ENCODE measurements at regions not wholly inside any gene's neighbourhood (a gene's known extent, or its start where the extent isn't known, plus 50 kb on each side); places are given as distances from the start of the nearest gene placed in this dataset.

DNA sequence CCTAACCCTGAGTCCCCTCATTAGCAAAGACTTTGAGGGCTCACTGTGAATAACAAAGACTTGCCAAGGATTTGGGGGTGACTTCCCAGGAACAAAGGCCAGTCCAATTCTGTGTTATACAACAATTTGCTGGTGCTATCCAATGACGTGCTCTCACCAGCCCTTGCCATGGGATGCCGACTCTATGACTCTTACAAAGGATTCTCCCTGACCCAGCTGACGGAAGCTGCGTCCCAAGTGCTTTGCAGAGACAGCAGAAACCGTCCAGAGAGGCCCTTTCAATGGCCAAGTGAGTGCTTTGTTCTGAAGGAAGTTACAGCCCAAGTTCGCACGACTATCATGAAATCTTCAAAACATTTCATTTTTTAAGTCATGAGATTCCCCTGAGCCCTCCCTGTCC is 345.3 kb upstream of the TNRC6C start:
- no peak for DNase-seq (ENCODE audit: extremely low read depth in 1 of 4, low spot score in 3 of 4)
- ChIA-PET POLR2A (no interaction called here), CTCF (ENCODE audit: low intra/inter-chr PET ratio) (no interaction called here)
- Histone ChIP-seq H4K20me1 (replicated peaks; ENCODE audit: control insufficient read depth, insufficient read depth, low read length) (no peaks in the 10 kb centered on the region), H3K4me1 (replicated peaks in 1 of 2; ENCODE audit: control insufficient read depth in 2 of 2, insufficient read depth in 2 of 2, low read length in 2 of 2) (peaks cover 0 to 8% of the 10 kb centered on the region in 2 experiments; a peak in 3 of 5 replicates), H3K4me3 (no peak overlapping the region), H3K4me2 (ENCODE audit: insufficient read depth, low read length) (no peak overlapping the region), H3K9ac (ENCODE audit: insufficient read depth in 1 of 2, low read depth in 2 of 2, low read length in 2 of 2) (no peak overlapping the region), H2AFZ (ENCODE audit: low read depth, low read length) (no peak overlapping the region), H3K36me3 (ENCODE audit: control insufficient read depth, insufficient read depth, low read length) (no peaks in the 10 kb centered on the region), H3K79me2 (ENCODE audit: control insufficient read depth, insufficient read depth, low read length) (no peaks in the 10 kb centered on the region), H3K27me3 (ENCODE audit: control insufficient read depth in 2 of 2, insufficient read depth in 2 of 2, low read length in 2 of 2) (peaks cover 32 to 69% of the 10 kb centered on the region in 2 experiments), H3K9me3 (replicated peaks; ENCODE audit: control insufficient read depth, insufficient read depth, low read depth, low read length) (no peaks in the 10 kb centered on the region), H3K27ac (ENCODE audit: extremely low read depth, low read depth, low read length) (no peak overlapping the region), H3K9me1 (ENCODE audit: control insufficient read depth, insufficient read depth, low read length) (no peaks in the 10 kb centered on the region)
- no TSS peak for BruUV-seq (replicated peaks)
- FAIRE-seq, result no peak
- WGBS (ENCODE audit: insufficient coverage, low coverage, missing lambda C conversion rate), result 2% methylated on average over 7 of the region's 7 CpGs
- TF ChIP-seq RBM15 (IDR thresholded peaks at IDR 0.05; ENCODE audit: insufficient read depth, low read length), result no peak
- in situ Hi-C loops (cut with MboI), result no loop called here
- intact Hi-C loops (cut with micrococcal nuclease), result no loop called here
- ATAC-seq, result no peak

DNA sequence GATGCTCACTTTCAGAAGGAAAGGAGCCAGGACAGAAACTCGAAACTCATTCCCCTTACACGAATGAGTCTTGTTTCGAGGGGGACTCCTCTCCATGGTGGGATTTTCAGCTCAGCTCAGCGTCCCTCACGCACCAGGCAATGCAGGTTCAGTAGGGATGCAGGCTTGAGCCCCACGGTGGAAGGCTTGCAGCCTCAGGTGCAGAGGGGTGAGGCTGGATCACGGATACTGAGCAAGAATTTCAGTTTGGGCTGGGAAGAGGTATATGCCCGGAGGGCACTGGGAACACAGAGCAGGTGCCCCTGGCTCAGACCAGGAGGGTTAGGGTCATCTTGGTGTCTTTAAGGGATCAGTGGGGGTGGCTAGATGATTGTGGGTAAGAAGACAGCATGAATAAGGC is 344.9 kb upstream of the TNRC6C start:
- Histone ChIP-seq H3K27me3 (ENCODE audit: control insufficient read depth in 2 of 2, insufficient read depth in 2 of 2, low read length in 2 of 2) (peaks cover 29 to 71% of the 10 kb centered on the region in 2 experiments), H3K27ac (ENCODE audit: extremely low read depth, low read depth, low read length) (no peak overlapping the region), H3K79me2 (ENCODE audit: control insufficient read depth, insufficient read depth, low read length) (no peaks in the 10 kb centered on the region), H3K9me1 (ENCODE audit: control insufficient read depth, insufficient read depth, low read length) (no peaks in the 10 kb centered on the region), H3K9me3 (replicated peaks; ENCODE audit: control insufficient read depth, insufficient read depth, low read depth, low read length) (no peaks in the 10 kb centered on the region), H3K4me2 (ENCODE audit: insufficient read depth, low read length) (no peak overlapping the region), H4K20me1 (replicated peaks; ENCODE audit: control insufficient read depth, insufficient read depth, low read length) (no peaks in the 10 kb centered on the region), H3K4me3 (no peak overlapping the region), H2AFZ (ENCODE audit: low read depth, low read length) (no peak overlapping the region), H3K4me1 (replicated peaks in 1 of 2; ENCODE audit: control insufficient read depth in 2 of 2, insufficient read depth in 2 of 2, low read length in 2 of 2) (peaks cover 0 to 8% of the 10 kb centered on the region in 2 experiments; a peak in 3 of 5 replicates), H3K9ac (ENCODE audit: insufficient read depth in 1 of 2, low read depth in 2 of 2, low read length in 2 of 2) (no peak overlapping the region), H3K36me3 (ENCODE audit: control insufficient read depth, insufficient read depth, low read length) (no peaks in the 10 kb centered on the region)
- in situ Hi-C loops (cut with MboI) (no loop called here), intact Hi-C loops (cut with micrococcal nuclease) (no loop called here)
- ChIA-PET CTCF (ENCODE audit: low intra/inter-chr PET ratio) (no interaction called here), POLR2A (no interaction called here)
- WGBS (ENCODE audit: insufficient coverage, low coverage, missing lambda C conversion rate), result 0% methylated on average over 8 of the region's 8 CpGs
- no peak for DNase-seq (ENCODE audit: extremely low read depth in 1 of 4, low spot score in 3 of 4)
- no TSS peak for BruUV-seq (replicated peaks)
- no peak for ATAC-seq
- no peak for FAIRE-seq
- TF ChIP-seq GABPB1 (CRISPR knock-in tag; IDR thresholded peaks at IDR 0.05), result no peak
